Vagina (tissue), 2 donors: ENCODE measurements at regions not wholly inside any gene's neighbourhood (a gene's known extent, or its start where the extent isn't known, plus 50 kb on each side); places are given as distances from the start of the nearest gene placed in this dataset.

Experiments used
- DNase-seq, 2 donors: peaks; one replicate each; pipeline ENCODE4 v3.0.0-alpha.2; 2017; ENCODE audit errors: extremely low spot score in 2 of 2
- H3K27ac ChIP-seq: fragments of 200-600 bp; sonication (generic); one replicate; pipeline ENCODE4 v1.5.1; 2019
- H3K27me3 ChIP-seq: fragments of 200-600 bp; sonication (generic); one replicate; pipeline ENCODE4 v1.5.1; 2019
- H3K36me3 ChIP-seq, 2 donors: fragments of 200-600 bp; sonication (generic); one replicate each; pipeline ENCODE4 v1.5.1; 2017 to 2019
- H3K4me1 ChIP-seq: fragments of 200-600 bp; sonication (generic); one replicate; pipeline ENCODE4 v1.5.1; 2019
- H3K4me3 ChIP-seq, 2 donors: fragments of 200-600 bp; sonication (generic); 1 replicate in 1 of 2; 2 replicates in 1 of 2; pipeline ENCODE4 v1.5.1; 2016 to 2019
- H3K9me3 ChIP-seq: fragments of 200-600 bp; sonication (generic); one replicate; pipeline ENCODE4 v1.5.1; 2019
- POLR2A ChIP-seq, 2 donors: fragments of 450-650 bp; IDR thresholded peaks; one replicate each; pipeline ENCODE4 v1.6.1; 2017; ENCODE audit warnings: antibody characterized with exemption in 2 of 2, mild to moderate bottlenecking in 2 of 2, moderate library complexity in 2 of 2
- POLR2AphosphoS5 ChIP-seq, 2 donors: sonication (generic); formaldehyde crosslinking; IDR thresholded peaks; one replicate each; pipeline ENCODE4 v1.9.0; 2017; ENCODE audit warnings: antibody characterized with exemption in 2 of 2, mild to moderate bottlenecking in 2 of 2, low read depth in 1 of 2; ENCODE audit not compliant: insufficient read depth in 1 of 2
- intact Hi-C: fragments of 100-400 bp; cut with DNase I; formaldehyde crosslinking; loops from one replicate; pipeline ENCODE4 v1.15.1; 2023
- TF ChIP-seq, protein P1 (sequence below), 3 experiments: fragments of 450-650 bp in 2 of 3; fragments of 200-600 bp in 1 of 3; sonication (generic) in 1 of 3; IDR thresholded peaks; one replicate each; pipeline ENCODE4 v1.5.1; 2017 to 2019; ENCODE audit warnings: antibody characterized with exemption in 3 of 3, mild to moderate bottlenecking in 2 of 3, moderate library complexity in 2 of 3

DNA sequence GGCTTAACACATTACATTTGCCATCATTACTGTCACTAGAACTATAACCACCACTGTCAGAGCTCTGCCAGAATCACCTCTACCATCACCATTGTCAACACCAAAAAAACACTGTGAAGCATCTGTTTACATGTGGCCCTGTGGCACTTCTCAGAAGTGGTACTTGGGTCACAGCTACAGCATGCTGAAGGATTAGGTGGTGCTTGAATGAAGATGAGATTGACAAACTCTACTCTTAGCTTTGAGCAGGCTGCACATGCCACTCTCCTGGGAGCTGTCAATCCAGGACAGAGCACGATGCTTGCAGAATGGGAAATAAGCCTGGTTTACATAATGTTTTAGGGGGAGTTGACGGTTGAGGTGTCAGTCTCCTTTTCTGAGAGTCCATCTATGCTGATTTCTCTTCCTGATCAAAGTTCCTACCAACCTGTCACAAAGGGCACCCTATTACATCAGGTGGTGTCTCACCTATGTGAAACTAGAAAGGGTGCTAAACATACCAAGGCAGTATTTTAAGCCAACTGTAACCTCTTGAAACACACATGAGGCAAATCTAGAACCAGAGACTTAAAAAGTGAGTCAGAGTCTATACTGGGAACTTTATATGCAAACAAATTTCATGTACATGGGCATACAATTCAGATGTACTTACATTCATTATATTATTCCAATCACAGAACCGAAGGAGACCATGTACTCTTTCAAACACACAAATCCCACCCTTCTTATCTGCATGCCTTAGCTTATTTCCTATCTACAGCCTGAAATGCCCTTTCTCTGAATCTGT is 258.7 kb downstream of the EMP1 start:
- Histone ChIP-seq H3K9me3 (no peaks in the 10 kb centered on the region), H3K27me3 (no peaks in the 10 kb centered on the region), H3K4me1 (no peaks in the 10 kb centered on the region), H3K36me3 (no peaks in the 10 kb centered on the region), H3K4me3 (no peak overlapping the region), H3K27ac (no peak overlapping the region)
- no peak for TF ChIP-seq POLR2A (IDR thresholded peaks at IDR 0.05)
- TF ChIP-seq POLR2AphosphoS5 (IDR thresholded peaks at IDR 0.05; ENCODE audit: insufficient read depth in 1 of 2, low read depth in 1 of 2) = no peak
- TF ChIP-seq, protein P1, sequence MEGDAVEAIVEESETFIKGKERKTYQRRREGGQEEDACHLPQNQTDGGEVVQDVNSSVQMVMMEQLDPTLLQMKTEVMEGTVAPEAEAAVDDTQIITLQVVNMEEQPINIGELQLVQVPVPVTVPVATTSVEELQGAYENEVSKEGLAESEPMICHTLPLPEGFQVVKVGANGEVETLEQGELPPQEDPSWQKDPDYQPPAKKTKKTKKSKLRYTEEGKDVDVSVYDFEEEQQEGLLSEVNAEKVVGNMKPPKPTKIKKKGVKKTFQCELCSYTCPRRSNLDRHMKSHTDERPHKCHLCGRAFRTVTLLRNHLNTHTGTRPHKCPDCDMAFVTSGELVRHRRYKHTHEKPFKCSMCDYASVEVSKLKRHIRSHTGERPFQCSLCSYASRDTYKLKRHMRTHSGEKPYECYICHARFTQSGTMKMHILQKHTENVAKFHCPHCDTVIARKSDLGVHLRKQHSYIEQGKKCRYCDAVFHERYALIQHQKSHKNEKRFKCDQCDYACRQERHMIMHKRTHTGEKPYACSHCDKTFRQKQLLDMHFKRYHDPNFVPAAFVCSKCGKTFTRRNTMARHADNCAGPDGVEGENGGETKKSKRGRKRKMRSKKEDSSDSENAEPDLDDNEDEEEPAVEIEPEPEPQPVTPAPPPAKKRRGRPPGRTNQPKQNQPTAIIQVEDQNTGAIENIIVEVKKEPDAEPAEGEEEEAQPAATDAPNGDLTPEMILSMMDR (IDR thresholded peaks at IDR 0.05) = no peak
- intact Hi-C loops = no loop called here
- DNase-seq = peak in 1 of 2 donors; percentile 32

DNA sequence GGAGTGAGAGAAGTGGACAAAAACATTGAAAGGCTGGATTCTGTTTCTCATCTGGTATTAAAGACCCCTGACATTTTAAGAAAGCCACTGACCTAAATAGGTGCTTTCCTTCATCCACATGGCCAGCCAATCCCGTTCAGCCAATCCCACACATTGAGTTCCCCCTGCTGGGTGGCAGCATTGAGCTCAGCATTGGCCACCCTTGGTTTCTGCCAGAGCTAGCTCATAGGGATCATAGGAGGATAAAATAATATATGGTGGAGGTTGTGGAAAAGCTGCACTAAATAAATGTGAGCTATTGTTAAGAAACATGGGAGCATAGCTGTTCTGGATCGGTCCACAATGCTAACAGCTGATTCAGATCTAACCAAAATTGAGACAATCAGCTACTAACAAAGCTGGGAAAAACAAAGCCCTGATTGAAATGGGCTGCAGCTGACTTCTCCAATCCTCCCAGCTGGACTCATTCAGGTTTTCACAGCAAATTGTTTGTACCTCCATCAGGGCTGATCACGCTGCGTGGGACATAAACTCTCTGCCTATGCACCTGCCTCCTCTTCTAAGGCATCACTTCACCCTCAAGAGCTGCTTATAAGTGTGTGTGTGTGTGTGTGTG is 256.5 kb downstream of the EMP1 start:
- DNase-seq = peak in 1 of 2 donors; percentile 44
- Histone ChIP-seq H3K36me3 (no peaks in the 10 kb centered on the region), H3K27me3 (no peaks in the 10 kb centered on the region), H3K27ac (no peak overlapping the region), H3K9me3 (no peaks in the 10 kb centered on the region), H3K4me1 (no peaks in the 10 kb centered on the region), H3K4me3 (no peak overlapping the region)
- TF ChIP-seq POLR2A (IDR thresholded peaks at IDR 0.05) = no peak
- TF ChIP-seq POLR2AphosphoS5 (IDR thresholded peaks at IDR 0.05; ENCODE audit: insufficient read depth in 1 of 2, low read depth in 1 of 2) = no peak
- TF ChIP-seq, protein P1 (IDR thresholded peaks at IDR 0.05) = no peak
- intact Hi-C loops = no loop called here

DNA sequence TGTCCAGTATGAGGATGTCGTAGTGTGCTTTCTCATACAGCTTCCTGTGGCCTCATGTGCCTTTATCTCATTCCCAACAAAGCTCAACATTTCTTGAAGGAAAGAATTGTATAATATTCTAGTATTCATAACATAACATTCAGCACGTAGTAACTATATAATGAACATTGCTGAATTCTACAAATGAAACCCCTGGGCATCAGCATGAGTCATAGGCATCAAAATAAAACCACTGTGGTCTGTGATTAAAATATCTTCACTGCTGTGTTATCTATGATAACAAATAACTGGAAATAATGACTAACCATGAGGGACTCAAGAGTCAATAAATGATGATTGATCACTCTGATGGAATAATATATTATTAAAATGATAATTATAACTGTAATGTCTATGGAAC is 255.2 kb downstream of the EMP1 start:
- DNase-seq = no peak

DNA sequence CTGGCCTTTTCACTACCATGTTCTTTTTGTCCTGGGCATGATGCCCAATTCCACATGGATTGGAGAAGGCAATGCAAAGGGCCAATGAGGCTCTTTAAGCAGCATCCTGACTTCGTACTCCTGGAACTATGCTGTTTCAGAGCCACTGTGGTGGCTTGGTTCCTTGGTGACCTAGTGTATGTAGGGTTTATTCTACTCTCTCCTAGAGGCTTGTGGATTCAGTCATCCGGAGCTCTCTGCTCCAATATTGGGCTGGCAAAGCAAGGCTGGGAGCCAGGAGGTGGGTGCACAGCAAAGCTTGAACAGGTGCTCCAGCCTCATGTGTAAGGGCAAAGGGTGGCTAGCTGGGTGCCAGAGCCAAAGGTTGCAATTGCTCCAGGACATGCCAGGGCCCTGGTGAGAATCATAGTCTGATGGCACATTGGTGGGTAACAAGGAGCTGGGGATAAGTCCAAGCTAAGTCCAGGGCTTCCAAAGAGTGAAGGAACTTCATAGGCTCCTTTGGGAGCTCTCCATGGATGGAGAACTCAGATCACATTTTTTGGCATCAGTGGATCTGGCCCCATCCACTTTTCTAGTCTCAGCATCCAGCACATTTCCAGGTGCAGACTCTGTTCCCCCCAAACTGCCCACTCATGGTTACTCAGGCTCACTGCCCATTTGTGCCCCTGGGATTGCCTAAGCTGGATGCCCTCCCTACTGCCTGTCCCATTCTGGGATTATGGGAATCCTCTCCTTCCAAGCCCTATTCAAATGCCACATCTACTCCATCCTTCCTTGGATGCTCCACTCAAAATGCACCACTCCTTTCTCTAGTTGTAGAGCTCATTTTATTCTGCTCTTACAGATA is 253.9 kb downstream of the EMP1 start:
- Histone ChIP-seq H3K4me1 (no peaks in the 10 kb centered on the region), H3K36me3 (no peaks in the 10 kb centered on the region), H3K4me3 (no peak overlapping the region), H3K9me3 (no peaks in the 10 kb centered on the region), H3K27me3 (no peaks in the 10 kb centered on the region), H3K27ac (no peak overlapping the region)
- intact Hi-C loops = no loop called here
- DNase-seq = peak in 1 of 2 donors; percentile 62
- TF ChIP-seq POLR2A (IDR thresholded peaks at IDR 0.05) = no peak
- TF ChIP-seq, protein P1 (IDR thresholded peaks at IDR 0.05) = no peak
- TF ChIP-seq POLR2AphosphoS5 (IDR thresholded peaks at IDR 0.05; ENCODE audit: insufficient read depth in 1 of 2, low read depth in 1 of 2) = no peak

More for the DNA sequence above, 255.2 kb downstream of the EMP1 start:
- Histone ChIP-seq H3K36me3 (no peaks in the 10 kb centered on the region), H3K27ac (no peak overlapping the region), H3K4me3 (no peak overlapping the region), H3K9me3 (no peaks in the 10 kb centered on the region), H3K4me1 (no peaks in the 10 kb centered on the region), H3K27me3 (no peaks in the 10 kb centered on the region)
- intact Hi-C loops = no loop called here
- TF ChIP-seq POLR2AphosphoS5 (IDR thresholded peaks at IDR 0.05; ENCODE audit: insufficient read depth in 1 of 2, low read depth in 1 of 2) (no peak), POLR2A (IDR thresholded peaks at IDR 0.05) (no peak)
- TF ChIP-seq, protein P1 (IDR thresholded peaks at IDR 0.05) = no peak
